Adrenal gland (tissue), 5 donors: ENCODE measurements at regions not wholly inside any gene's neighbourhood (a gene's known extent, or its start where the extent isn't known, plus 50 kb on each side); places are given as distances from the start of the nearest gene placed in this dataset.

Experiments used
- POLR2A ChIP-seq, 2 donors: fragments of 450-650 bp; IDR thresholded peaks; one replicate each; pipeline ENCODE4 v1.6.1; 2017; ENCODE audit warnings: antibody characterized with exemption in 2 of 2, mild to moderate bottlenecking in 2 of 2, moderate library complexity in 1 of 2
- TF ChIP-seq, protein P1 (sequence below), 6 experiments: fragments of 450-650 bp in 4 of 6; fragments of 200-600 bp in 2 of 6; sonication (generic) in 1 of 6; IDR thresholded peaks; 1 replicate in 5 of 6; 2 replicates in 1 of 6; pipeline versions ENCODE4 v1.5.1 to v1.8.0; 2016 to 2021; ENCODE audit warnings: antibody characterized with exemption in 6 of 6, mild to moderate bottlenecking in 2 of 6, moderate library complexity in 1 of 6
- donor health status: DM: no; HTN: no; CAD: no.

- TF ChIP-seq, protein P1, sequence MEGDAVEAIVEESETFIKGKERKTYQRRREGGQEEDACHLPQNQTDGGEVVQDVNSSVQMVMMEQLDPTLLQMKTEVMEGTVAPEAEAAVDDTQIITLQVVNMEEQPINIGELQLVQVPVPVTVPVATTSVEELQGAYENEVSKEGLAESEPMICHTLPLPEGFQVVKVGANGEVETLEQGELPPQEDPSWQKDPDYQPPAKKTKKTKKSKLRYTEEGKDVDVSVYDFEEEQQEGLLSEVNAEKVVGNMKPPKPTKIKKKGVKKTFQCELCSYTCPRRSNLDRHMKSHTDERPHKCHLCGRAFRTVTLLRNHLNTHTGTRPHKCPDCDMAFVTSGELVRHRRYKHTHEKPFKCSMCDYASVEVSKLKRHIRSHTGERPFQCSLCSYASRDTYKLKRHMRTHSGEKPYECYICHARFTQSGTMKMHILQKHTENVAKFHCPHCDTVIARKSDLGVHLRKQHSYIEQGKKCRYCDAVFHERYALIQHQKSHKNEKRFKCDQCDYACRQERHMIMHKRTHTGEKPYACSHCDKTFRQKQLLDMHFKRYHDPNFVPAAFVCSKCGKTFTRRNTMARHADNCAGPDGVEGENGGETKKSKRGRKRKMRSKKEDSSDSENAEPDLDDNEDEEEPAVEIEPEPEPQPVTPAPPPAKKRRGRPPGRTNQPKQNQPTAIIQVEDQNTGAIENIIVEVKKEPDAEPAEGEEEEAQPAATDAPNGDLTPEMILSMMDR (IDR thresholded peaks at IDR 0.05) = no peak
- TF ChIP-seq POLR2A (IDR thresholded peaks at IDR 0.05) = no peak
Measured at GRCh38 chr3:166488977-166489672, 651.9 kb upstream of the BCHE start.
